ENCODE measurements at regions not wholly inside any gene's neighbourhood (a gene's known extent, or its start where the extent isn't known, plus 50 kb on each side); places are given as distances from the start of the nearest gene placed in this dataset.

- no peaks in the 10 kb centered on the region for H3K9me3 ChIP-seq
- no peak overlapping the region for H3K27ac ChIP-seq
- H3K36me3 ChIP-seq, result no peaks in the 10 kb centered on the region
- H3K27me3 ChIP-seq, result no peaks in the 10 kb centered on the region
- 34 to 42% (median 37%) methylated on average over 2 of the region's 2 CpGs for WGBS, 4 donors
- no peaks in the 10 kb centered on the region for H3K4me1 ChIP-seq
- DNase-seq (no peak), ATAC-seq (no peak)
- H3K4me3 ChIP-seq, result no peak overlapping the region
- intact Hi-C loops (cut with DNase I), result no loop called here
- no peak for TF ChIP-seq CTCF (IDR thresholded peaks at IDR 0.05)
- no peak for TF ChIP-seq POLR2A (IDR thresholded peaks at IDR 0.05)
Measured at GRCh38 chr14:66129224-66129623, 356.9 kb upstream of the CCDC196 start.

- DNase-seq, result no peak
- H3K27me3 ChIP-seq, result no peaks in the 10 kb centered on the region
- no peaks in the 10 kb centered on the region for H3K4me1 ChIP-seq
- no peak overlapping the region for H3K4me3 ChIP-seq
- no peak overlapping the region for H3K27ac ChIP-seq
- TF ChIP-seq CTCF (IDR thresholded peaks at IDR 0.05) (no peak), POLR2A (IDR thresholded peaks at IDR 0.05) (no peak)
- ATAC-seq, result no peak
- WGBS, 4 donors, result 75 to 89% (median 83%) methylated on average over 4 of the region's 4 CpGs
- H3K9me3 ChIP-seq, result no peaks in the 10 kb centered on the region
- H3K36me3 ChIP-seq, result no peaks in the 10 kb centered on the region
- intact Hi-C loops (cut with DNase I), result no loop called here
Measured at GRCh38 chr14:66131111-66131510, 355.1 kb upstream of the CCDC196 start.

GRCh38 chr14:66133666-66134065, 352.5 kb upstream of the CCDC196 start:
- Histone ChIP-seq H3K4me3 (no peak overlapping the region), H3K9me3 (no peaks in the 10 kb centered on the region), H3K27ac (no peak overlapping the region), H3K27me3 (no peaks in the 10 kb centered on the region), H3K4me1 (no peaks in the 10 kb centered on the region), H3K36me3 (no peaks in the 10 kb centered on the region)
- TF ChIP-seq POLR2A (IDR thresholded peaks at IDR 0.05) (no peak), CTCF (IDR thresholded peaks at IDR 0.05) (no peak)
- ATAC-seq (no peak), DNase-seq (no peak)
- intact Hi-C loops (cut with DNase I), result no loop called here

GRCh38 chr14:66135831-66136230, 350.3 kb upstream of the CCDC196 start:
- intact Hi-C loops (cut with DNase I), result no loop called here
- TF ChIP-seq POLR2A (IDR thresholded peaks at IDR 0.05), result no peak
- TF ChIP-seq CTCF (IDR thresholded peaks at IDR 0.05), result no peak
- 80 to 88% (median 84%) methylated on average over 2 of the region's 2 CpGs for WGBS, 4 donors
- no peak for DNase-seq
- no peaks in the 10 kb centered on the region for H3K36me3 ChIP-seq
- peaks cover 0 to 10% (median 0%) of the 10 kb centered on the region in 12 donors for H3K4me1 ChIP-seq
- no peak overlapping the region for H3K27ac ChIP-seq
- H3K27me3 ChIP-seq, result no peaks in the 10 kb centered on the region
- ATAC-seq, result no peak
- H3K9me3 ChIP-seq, result no peaks in the 10 kb centered on the region
- no peak overlapping the region for H3K4me3 ChIP-seq
